Fibroblast of lung (primary cell): ENCODE measurements at regions not wholly inside any gene's neighbourhood (a gene's known extent, or its start where the extent isn't known, plus 50 kb on each side); places are given as distances from the start of the nearest gene placed in this dataset.

Experiments
- CTCF ChIP-seq, 2 donors: IDR thresholded peaks in 1 of 2; conservative IDR thresholded peaks in 1 of 2; 1 replicate in 1 of 2; 2 replicates in 1 of 2; pipeline ENCODE4 v1.5.1; 2011 to 2012; ENCODE audit warnings: low read length in 2 of 2, control low read depth in 1 of 2, inconsistent platforms in 1 of 2, low read depth in 1 of 2, mild to moderate bottlenecking in 1 of 2
- EZH2 ChIP-seq: IDR thresholded peaks from 2 replicates; pipeline ENCODE4 v1.5.1; 2012; ENCODE audit warnings: low read length, control low read depth, mild to moderate bottlenecking; ENCODE audit errors: missing control alignments

DNA sequence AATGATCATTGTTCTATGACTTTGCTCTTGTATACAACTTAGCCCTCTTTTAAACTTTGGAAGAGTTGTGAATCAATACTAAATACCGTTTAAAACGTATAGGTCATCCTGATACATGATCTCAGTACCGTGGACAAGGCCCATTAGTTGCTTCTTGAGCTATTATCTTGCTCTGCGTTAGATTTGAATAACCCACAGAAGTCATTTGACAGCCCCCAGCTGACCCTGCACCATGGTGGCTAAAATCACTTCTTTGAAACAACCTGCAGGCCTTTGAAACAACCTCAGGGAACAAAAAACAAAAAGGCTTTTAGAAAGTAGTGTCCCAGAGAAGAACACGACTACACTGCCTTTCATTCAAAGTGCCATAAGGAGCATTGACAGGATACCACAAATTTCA, 473.0 kb upstream of the ADGRL2 start:
- no peak for TF ChIP-seq CTCF (conservative IDR thresholded peaks at IDR 0.05 in 1 of 2, IDR thresholded peaks at IDR 0.05 in 1 of 2; ENCODE audit: low read depth in 1 of 2, low read length in 2 of 2)
- TF ChIP-seq EZH2 = no peak
